Neural crest cell (in vitro differentiated cells): ENCODE measurements at regions not wholly inside any gene's neighbourhood (a gene's known extent, or its start where the extent isn't known, plus 50 kb on each side); places are given as distances from the start of the nearest gene placed in this dataset.

ENCODE experiments used
- DNase-seq: peaks from one replicate; pipeline ENCODE4 v3.0.0; 2021; ENCODE audit warnings: low read depth, mixed read lengths, low spot score
- H3K27ac Mint-ChIP-seq: one replicate; pipeline ENCODE4 v1.8.0; 2021; ENCODE audit warnings: mild to moderate bottlenecking, mixed read lengths; ENCODE audit not compliant: unreplicated experiment
- H3K27me3 Mint-ChIP-seq: 2 replicates; pipeline ENCODE4 v1.8.0; 2021; ENCODE audit warnings: low read depth, mild to moderate bottlenecking, mixed read lengths
- H3K36me3 Mint-ChIP-seq: 2 replicates; pipeline ENCODE4 v1.8.0; 2021; ENCODE audit warnings: low read depth, mild to moderate bottlenecking, mixed read lengths
- H3K4me1 Mint-ChIP-seq: 2 replicates; pipeline ENCODE4 v1.8.0; 2021; ENCODE audit warnings: mixed read lengths
- H3K4me3 Mint-ChIP-seq: one replicate; pipeline ENCODE4 v1.8.0; 2021; ENCODE audit warnings: mild to moderate bottlenecking, mixed read lengths
- H3K9me3 Mint-ChIP-seq: 2 replicates; pipeline ENCODE4 v1.8.0; 2021; ENCODE audit warnings: mixed read lengths
- CTCF ChIP-seq: fragments of 200-600 bp; sonication (generic); conservative IDR thresholded peaks from 2 replicates; pipeline ENCODE4 v1.5.0; 2021; ENCODE audit warnings: antibody characterized with exemption, mild to moderate bottlenecking

- Mint-ChIP-seq H3K9me3 (no peaks in the 10 kb centered on the region), H3K27me3 (no peaks in the 10 kb centered on the region), H3K4me3 (no peak overlapping the region), H3K4me1 (no peaks in the 10 kb centered on the region), H3K36me3 (no peaks in the 10 kb centered on the region), H3K27ac (no peak overlapping the region)
- TF ChIP-seq CTCF = no peak
- no peak for DNase-seq
These were observed 322.0 kb upstream of the FKBP1C start for GRCh38 chr6:62889240-62889639.

GRCh38 chr6:62891065-62891647 lies 320.1 kb upstream of the FKBP1C start:
- TF ChIP-seq CTCF = peak; percentile 81
- H3K36me3 Mint-ChIP-seq = no peaks in the 10 kb centered on the region
- no peak overlapping the region for H3K27ac Mint-ChIP-seq
- no peak for DNase-seq
- no peaks in the 10 kb centered on the region for H3K4me1 Mint-ChIP-seq
- H3K9me3 Mint-ChIP-seq = no peaks in the 10 kb centered on the region
- no peak overlapping the region for H3K4me3 Mint-ChIP-seq
- no peaks in the 10 kb centered on the region for H3K27me3 Mint-ChIP-seq

DNA sequence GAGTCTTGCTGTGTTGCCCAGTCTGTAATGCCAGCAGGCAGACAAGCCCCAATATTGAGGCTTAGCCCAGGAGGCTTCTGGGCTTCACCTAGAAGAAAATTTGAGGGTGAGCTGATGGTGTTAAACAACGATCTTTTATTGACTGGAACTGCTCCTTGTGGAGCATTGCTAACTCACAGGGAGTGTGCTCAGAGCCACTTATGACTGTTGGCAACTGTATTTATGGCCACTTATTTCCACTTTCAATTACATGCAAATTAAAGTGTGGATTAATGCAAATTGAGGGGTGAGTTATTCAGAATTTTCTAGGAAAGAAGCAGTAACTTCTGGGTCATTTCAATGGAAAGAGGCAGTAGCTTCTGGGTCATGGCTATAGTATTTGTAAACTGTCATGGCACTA lies 317.2 kb upstream of the FKBP1C start:
- H3K27ac Mint-ChIP-seq = no peak overlapping the region
- no peaks in the 10 kb centered on the region for H3K4me1 Mint-ChIP-seq
- no peak for TF ChIP-seq CTCF
- no peaks in the 10 kb centered on the region for H3K9me3 Mint-ChIP-seq
- H3K4me3 Mint-ChIP-seq = no peak overlapping the region
- no peaks in the 10 kb centered on the region for H3K36me3 Mint-ChIP-seq
- H3K27me3 Mint-ChIP-seq = no peaks in the 10 kb centered on the region
- DNase-seq = no peak

DNA sequence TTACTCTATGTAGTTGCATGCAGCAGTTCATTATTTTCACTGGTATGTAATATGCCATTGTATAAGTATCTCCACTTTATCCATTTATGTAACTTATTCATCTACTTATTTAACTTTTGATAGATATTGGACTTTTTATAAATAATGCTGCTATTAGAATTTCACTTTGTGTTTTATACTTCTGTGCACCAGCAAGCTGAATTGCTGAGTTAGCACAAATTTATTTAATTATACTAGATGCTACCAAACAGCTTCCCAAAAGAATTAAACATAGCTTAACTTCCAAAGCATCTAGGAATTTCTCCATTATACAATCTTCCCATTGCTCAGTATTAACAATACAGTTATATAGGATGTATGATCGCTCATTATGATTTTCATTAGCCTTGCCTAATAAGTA lies 308.0 kb upstream of the FKBP1C start:
- no peaks in the 10 kb centered on the region for H3K9me3 Mint-ChIP-seq
- H3K4me1 Mint-ChIP-seq = no peaks in the 10 kb centered on the region
- no peaks in the 10 kb centered on the region for H3K36me3 Mint-ChIP-seq
- DNase-seq = no peak
- H3K27me3 Mint-ChIP-seq = no peaks in the 10 kb centered on the region
- TF ChIP-seq CTCF = no peak
- no peak overlapping the region for H3K27ac Mint-ChIP-seq
- no peak overlapping the region for H3K4me3 Mint-ChIP-seq

DNA sequence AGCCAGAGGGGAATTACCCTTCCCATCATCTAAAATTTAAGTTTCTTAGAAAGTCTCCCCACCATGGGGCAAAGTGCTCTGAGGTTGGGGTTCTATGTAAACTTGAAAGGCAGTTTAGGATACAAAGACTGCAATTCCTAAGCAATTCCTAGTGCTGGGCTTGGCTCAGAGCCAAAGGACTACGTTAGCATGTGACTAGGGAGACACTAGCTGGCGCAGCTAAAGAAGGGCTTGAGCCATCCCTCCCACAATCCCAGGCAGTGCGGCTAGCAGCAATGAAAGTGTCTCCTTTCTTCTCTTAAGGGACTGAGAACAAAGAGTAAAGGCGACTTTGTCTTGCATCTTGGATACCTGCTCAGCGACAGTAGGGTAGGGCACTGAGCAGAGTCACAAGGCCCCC lies 306.6 kb upstream of the FKBP1C start:
- Mint-ChIP-seq H3K27ac (no peak overlapping the region), H3K36me3 (no peaks in the 10 kb centered on the region), H3K27me3 (no peaks in the 10 kb centered on the region), H3K9me3 (no peaks in the 10 kb centered on the region), H3K4me3 (no peak overlapping the region), H3K4me1 (no peaks in the 10 kb centered on the region)
- TF ChIP-seq CTCF = no peak
- DNase-seq = no peak

DNA sequence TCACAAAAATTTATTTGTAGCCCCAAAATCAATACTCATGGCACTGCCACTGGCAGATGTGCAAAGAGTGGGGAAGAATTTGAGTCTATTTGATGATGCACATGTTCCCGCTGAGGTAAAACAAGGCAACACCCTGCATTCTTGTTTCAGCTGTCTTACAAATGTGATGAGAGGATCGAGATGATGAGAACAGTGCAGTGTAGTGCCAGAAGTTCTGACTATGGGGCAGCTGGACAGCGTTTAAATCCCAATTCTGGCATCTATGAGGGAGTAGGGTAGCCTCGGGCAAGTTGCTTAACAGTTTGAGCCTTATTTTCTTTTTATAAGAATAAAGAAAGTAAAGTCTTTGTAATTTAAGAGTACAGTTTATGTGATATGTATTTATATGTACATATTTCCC lies 296.7 kb upstream of the FKBP1C start:
- no peak for TF ChIP-seq CTCF
- no peak overlapping the region for H3K27ac Mint-ChIP-seq
- H3K4me1 Mint-ChIP-seq = no peaks in the 10 kb centered on the region
- no peak for DNase-seq
- H3K36me3 Mint-ChIP-seq = no peaks in the 10 kb centered on the region
- no peak overlapping the region for H3K4me3 Mint-ChIP-seq
- H3K27me3 Mint-ChIP-seq = no peaks in the 10 kb centered on the region
- no peaks in the 10 kb centered on the region for H3K9me3 Mint-ChIP-seq
